Putamen (tissue), 1 donor: ENCODE measurements at regions not wholly inside any gene's neighbourhood (a gene's known extent, or its start where the extent isn't known, plus 50 kb on each side); places are given as distances from the start of the nearest gene placed in this dataset.

Source experiments
- DNase-seq: peaks from one replicate; pipeline ENCODE4 v3.0.0-alpha.2; 2016; ENCODE audit warnings: low spot score

- DNase-seq: no peak
Measured at GRCh38 chr4:123096038-123096437, 173.6 kb upstream of the NUDT6 start.

- peak; percentile 7 for DNase-seq
Measured at GRCh38 chr4:123102897-123103471, 180.6 kb upstream of the NUDT6 start.

- no peak for DNase-seq
Measured at GRCh38 chr4:123104310-123105025, 182.1 kb upstream of the NUDT6 start.

- no peak for DNase-seq
Measured at GRCh38 chr4:123105026-123105420, 182.6 kb upstream of the NUDT6 start.

DNA sequence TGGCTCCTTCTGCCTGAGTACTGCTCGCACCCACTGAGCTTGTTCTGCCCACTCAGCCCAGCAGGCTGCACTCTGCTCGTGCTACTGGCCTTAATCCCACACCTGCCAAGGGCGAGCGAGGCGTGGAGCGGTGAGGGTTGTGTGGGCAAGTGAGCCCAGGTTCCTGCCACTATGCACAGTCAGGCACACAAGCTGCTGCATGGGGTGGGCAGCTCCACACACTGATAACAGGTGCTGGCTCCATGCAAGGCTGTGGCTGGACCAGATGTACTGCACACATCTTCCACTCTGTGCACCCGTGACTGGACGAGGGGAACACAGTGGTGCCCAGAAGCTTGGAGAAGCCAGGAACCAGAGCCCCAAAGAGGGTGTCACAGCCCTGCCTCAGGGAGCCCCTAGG lies 184.3 kb upstream of the NUDT6 start:
- DNase-seq: no peak

- DNase-seq: no peak
Measured at GRCh38 chr4:123107444-123108252, 185.3 kb upstream of the NUDT6 start.

DNA sequence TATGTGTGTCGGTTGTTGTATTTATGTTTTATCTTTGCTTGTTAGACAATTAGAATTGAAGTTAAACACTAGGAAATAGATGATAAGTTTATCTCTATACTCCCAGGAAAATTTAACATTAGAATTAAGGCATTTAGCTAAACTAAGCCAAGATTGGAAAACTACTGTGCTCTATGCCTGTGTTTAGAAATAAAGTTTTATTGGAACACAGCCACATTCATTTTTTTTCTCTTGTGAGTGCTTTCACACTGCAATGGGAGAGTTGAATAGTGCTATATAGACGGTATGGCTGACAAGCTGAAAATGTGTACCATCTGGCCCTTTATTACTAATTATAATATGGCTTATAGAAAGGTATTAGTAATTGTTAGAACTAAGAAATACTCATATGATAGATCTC lies 186.7 kb upstream of the NUDT6 start:
- DNase-seq: no peak

DNA sequence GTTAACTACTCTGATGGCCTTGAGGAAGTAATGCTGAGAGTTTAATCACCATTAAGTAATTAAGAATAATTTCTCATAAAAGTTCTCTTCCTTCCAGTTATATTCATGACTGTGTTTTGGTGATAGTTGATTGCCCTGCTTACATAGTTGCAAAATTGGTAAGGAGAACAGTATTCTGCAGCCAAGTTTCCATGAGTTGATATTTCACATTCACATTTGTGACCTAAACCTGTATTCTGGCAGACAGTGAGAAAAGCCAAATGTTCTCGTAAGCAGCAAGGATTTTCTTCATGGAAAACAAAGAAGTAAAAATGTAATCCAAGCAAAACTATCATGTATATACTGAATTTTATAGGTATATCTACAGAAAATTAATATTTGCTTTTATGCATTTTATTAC lies 187.8 kb upstream of the NUDT6 start:
- DNase-seq: no peak

DNA sequence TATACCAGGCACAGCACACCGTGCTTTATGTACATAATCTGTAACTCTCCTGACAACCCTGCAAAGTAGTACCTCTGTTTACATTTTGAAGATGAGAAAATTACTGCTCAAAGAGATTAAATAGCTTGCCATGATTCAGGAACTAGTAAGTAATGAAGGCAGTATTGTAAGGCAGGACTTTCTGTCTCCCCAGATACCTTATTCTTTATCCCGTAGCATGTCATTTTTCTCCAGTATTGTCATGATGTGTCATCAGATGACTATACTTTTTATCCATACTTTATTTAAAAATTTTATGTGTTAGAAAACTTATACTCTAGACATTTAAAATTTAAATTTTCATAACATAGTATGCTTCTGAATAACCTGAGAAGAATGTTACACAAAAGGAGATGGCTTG lies 188.3 kb upstream of the NUDT6 start:
- DNase-seq: no peak

GRCh38 chr4:123113155-123113554 lies 190.8 kb upstream of the NUDT6 start:
- DNase-seq: no peak

GRCh38 chr4:123114084-123114914 lies 191.9 kb upstream of the NUDT6 start:
- DNase-seq: no peak

GRCh38 chr4:123114915-123115756 lies 192.7 kb upstream of the NUDT6 start:
- no peak for DNase-seq

GRCh38 chr4:123116412-123116811 lies 194.0 kb upstream of the NUDT6 start:
- no peak for DNase-seq

GRCh38 chr4:123120473-123120872 lies 198.1 kb upstream of the NUDT6 start:
- no peak for DNase-seq

GRCh38 chr4:123121241-123121907 lies 199.0 kb upstream of the NUDT6 start:
- no peak for DNase-seq

DNA sequence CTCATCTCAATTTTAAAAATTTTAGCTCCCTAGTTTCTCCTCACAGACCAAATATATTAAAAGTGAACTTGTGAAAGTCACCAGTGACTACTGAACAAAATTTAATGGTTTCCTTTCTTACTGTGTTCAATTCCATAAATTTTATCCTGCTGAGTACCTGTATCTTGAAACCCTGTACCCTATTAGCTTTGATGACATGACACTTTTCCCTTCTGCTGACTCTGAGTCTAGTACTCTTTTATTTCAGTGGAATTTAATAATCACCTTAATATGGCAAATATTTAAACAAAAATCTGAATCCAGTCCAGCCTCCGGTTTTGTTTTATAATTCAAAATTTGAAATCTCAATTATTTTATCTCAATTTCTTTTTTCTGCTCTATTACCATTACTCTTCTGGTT lies 203.1 kb upstream of the NUDT6 start:
- no peak for DNase-seq

GRCh38 chr4:123127218-123127617 lies 204.8 kb upstream of the NUDT6 start:
- no peak for DNase-seq

GRCh38 chr4:123127875-123128274 lies 205.5 kb upstream of the NUDT6 start:
- DNase-seq: no peak

DNA sequence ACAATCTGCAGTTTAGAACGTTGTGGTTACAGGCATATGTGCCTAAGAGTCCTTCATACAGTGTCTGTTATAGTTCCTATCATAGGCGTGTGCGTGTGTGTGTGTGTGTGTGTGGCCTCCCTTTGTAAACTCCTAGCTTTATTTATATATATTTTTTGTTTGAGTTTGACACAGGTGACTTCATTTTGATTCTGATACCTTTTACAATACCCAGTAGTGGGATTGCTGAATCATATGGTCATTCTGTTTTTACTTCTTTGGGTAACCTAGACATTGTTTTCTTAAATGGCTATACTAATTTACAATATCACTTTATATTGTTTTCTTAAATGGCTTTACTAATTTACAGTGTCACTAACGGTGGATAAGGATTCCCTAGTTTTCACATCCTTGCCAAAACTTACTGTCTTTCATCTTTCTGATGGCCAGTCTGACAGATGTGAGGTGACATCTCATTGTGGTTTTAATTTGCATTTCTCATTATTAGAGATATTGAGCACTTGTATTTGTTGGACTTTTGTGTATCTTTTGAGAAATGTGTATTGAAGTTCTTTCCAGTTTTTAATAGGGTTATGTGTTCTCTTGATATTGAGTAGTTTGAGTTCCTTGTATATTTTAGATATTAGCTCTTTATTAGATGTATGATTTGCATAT lies 211.1 kb upstream of the NUDT6 start:
- no peak for DNase-seq

- DNase-seq: no peak
Measured at GRCh38 chr4:123144616-123145015, 222.2 kb upstream of the NUDT6 start.
